ENCODE measurements at regions not wholly inside any gene's neighbourhood (a gene's known extent, or its start where the extent isn't known, plus 50 kb on each side); places are given as distances from the start of the nearest gene placed in this dataset.

DNA sequence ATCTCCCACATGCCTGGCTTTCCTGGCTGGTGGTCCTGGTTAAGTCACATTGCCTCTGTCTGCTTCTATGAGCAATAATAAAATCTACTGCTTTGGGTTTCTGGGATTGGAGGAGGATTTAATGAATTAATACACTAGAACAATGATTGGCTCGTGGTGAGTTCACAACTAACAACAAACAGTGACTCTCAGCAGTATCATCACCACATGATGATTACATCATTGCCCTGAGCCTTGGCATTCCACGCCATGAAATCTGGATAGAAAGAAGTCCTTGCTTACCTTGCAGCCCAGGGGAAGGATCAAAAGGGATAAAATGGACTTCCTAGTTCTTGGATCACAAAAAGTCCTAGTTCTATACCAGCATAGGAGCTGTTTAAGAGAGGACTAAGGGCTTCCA is 1069.0 kb downstream of the VRK1 start:
- H3K27ac ChIP-seq (ENCODE audit: low read depth in 2 of 2, low read length in 1 of 2), result no peak overlapping the region
- H3K4me2 ChIP-seq, result no peak overlapping the region
- H2AFZ ChIP-seq (ENCODE audit: low read depth), result no peak overlapping the region
- H3K4me1 ChIP-seq (ENCODE audit: control insufficient read depth in 1 of 2, insufficient read depth in 2 of 2, low read depth in 1 of 2, low read length in 1 of 2), result no peaks in the 10 kb centered on the region
- 3% methylated on average over 2 of the region's 2 CpGs for WGBS (ENCODE audit: low lambda C conversion rate)
- no peaks in the 10 kb centered on the region for H3F3A ChIP-seq (replicated peaks; ENCODE audit: insufficient read depth)
- ChIA-PET CTCF (no interaction called here), POLR2A (no interaction called here)
- no peak overlapping the region for H3K4me3 ChIP-seq (ENCODE audit: low read depth in 2 of 2, low read length in 1 of 2)
- DNase-seq, result no peak
- H3K9ac ChIP-seq, result no peak overlapping the region
- no peak for TF ChIP-seq GATA2 (CRISPR knock-in tag; IDR thresholded peaks at IDR 0.05)
- no peak for TF ChIP-seq YY1 (IDR thresholded peaks at IDR 0.05; ENCODE audit: low read depth)
- TF ChIP-seq POLR2AphosphoS5 (IDR thresholded peaks at IDR 0.05; ENCODE audit: low read depth, low read length), result no peak
- H3K79me2 ChIP-seq (ENCODE audit: insufficient read depth), result no peaks in the 10 kb centered on the region
- no peaks in the 10 kb centered on the region for H3K27me3 ChIP-seq (ENCODE audit: insufficient read depth)
- H4K20me1 ChIP-seq (ENCODE audit: insufficient read depth), result no peaks in the 10 kb centered on the region
- H3K9me2 ChIP-seq, result no peaks in the 10 kb centered on the region
- no peaks in the 10 kb centered on the region for H3K9me3 ChIP-seq
- no peaks in the 10 kb centered on the region for H3K36me3 ChIP-seq (replicated peaks in 1 of 2; ENCODE audit: control insufficient read depth in 1 of 2, insufficient read depth in 2 of 2, low read length in 1 of 2)

DNA sequence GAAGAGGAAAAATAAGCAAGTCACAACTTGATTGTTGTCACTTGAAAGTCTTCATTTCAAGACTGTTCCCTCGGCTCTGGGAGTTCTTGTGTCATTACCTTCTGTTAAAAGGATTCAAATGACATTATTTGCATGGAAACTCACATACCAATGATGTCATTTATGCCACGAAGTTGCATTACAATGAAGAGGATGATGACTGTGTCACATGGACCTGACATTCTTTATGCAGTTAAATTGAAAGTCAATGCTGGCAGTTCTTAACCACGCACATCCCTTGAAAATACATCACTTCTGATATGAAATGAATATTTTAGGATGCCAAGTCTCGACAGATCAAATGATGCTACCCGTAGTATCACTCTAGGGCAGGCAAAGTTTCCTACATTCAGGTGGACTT is 1069.5 kb downstream of the VRK1 start:
- Histone ChIP-seq H3K79me2 (ENCODE audit: insufficient read depth) (no peaks in the 10 kb centered on the region), H3K4me1 (ENCODE audit: control insufficient read depth in 1 of 2, insufficient read depth in 2 of 2, low read depth in 1 of 2, low read length in 1 of 2) (no peaks in the 10 kb centered on the region), H3F3A (replicated peaks; ENCODE audit: insufficient read depth) (no peaks in the 10 kb centered on the region), H3K4me2 (no peak overlapping the region), H3K9me3 (no peaks in the 10 kb centered on the region), H3K27ac (ENCODE audit: low read depth in 2 of 2, low read length in 1 of 2) (no peak overlapping the region), H3K27me3 (ENCODE audit: insufficient read depth) (no peaks in the 10 kb centered on the region), H3K4me3 (ENCODE audit: low read depth in 2 of 2, low read length in 1 of 2) (no peak overlapping the region), H3K9me2 (no peaks in the 10 kb centered on the region), H4K20me1 (ENCODE audit: insufficient read depth) (no peaks in the 10 kb centered on the region), H2AFZ (ENCODE audit: low read depth) (no peak overlapping the region), H3K9ac (no peak overlapping the region), H3K36me3 (replicated peaks in 1 of 2; ENCODE audit: control insufficient read depth in 1 of 2, insufficient read depth in 2 of 2, low read length in 1 of 2) (no peaks in the 10 kb centered on the region)
- no peak for DNase-seq
- CTCF ChIA-PET, result no interaction called here
- WGBS (ENCODE audit: low lambda C conversion rate), result under 1% methylated on average over 5 of the region's 5 CpGs
- TF ChIP-seq GATA2 (CRISPR knock-in tag; IDR thresholded peaks at IDR 0.05) (no peak), RFX5 (IDR thresholded peaks at IDR 0.05; ENCODE audit: low read length) (no peak), RXRA (IDR thresholded peaks at IDR 0.05; ENCODE audit: borderline replicate concordance, low read depth) (no peak), SMC3 (IDR thresholded peaks at IDR 0.05; ENCODE audit: low read depth, low read length) (no peak), FOSL2 (IDR thresholded peaks at IDR 0.05; ENCODE audit: borderline replicate concordance, low read depth) (no peak), FOXM1 (IDR thresholded peaks at IDR 0.05; ENCODE audit: low read depth) (no peak), SIN3A (IDR thresholded peaks at IDR 0.05; ENCODE audit: borderline replicate concordance, low read depth, low read length) (no peak), YY1 (IDR thresholded peaks at IDR 0.05; ENCODE audit: low read depth) (no peak), EP300 (IDR thresholded peaks at IDR 0.05; ENCODE audit: borderline replicate concordance in 1 of 2, low read depth in 1 of 2, low read length in 1 of 2) (no peak), NFIC (IDR thresholded peaks at IDR 0.05; ENCODE audit: borderline replicate concordance) (no peak), EZH2phosphoT487 (IDR thresholded peaks at IDR 0.05; ENCODE audit: borderline replicate concordance, low read depth) (no peak), TAF1 (IDR thresholded peaks at IDR 0.05; ENCODE audit: borderline replicate concordance, low read depth, low read length) (no peak)
- TF ChIP-seq, protein P1, sequence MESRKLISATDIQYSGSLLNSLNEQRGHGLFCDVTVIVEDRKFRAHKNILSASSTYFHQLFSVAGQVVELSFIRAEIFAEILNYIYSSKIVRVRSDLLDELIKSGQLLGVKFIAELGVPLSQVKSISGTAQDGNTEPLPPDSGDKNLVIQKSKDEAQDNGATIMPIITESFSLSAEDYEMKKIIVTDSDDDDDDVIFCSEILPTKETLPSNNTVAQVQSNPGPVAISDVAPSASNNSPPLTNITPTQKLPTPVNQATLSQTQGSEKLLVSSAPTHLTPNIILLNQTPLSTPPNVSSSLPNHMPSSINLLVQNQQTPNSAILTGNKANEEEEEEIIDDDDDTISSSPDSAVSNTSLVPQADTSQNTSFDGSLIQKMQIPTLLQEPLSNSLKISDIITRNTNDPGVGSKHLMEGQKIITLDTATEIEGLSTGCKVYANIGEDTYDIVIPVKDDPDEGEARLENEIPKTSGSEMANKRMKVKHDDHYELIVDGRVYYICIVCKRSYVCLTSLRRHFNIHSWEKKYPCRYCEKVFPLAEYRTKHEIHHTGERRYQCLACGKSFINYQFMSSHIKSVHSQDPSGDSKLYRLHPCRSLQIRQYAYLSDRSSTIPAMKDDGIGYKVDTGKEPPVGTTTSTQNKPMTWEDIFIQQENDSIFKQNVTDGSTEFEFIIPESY (IDR thresholded peaks at IDR 0.05; ENCODE audit: borderline replicate concordance, low read depth), result no peak
- TF ChIP-seq, protein P2, sequence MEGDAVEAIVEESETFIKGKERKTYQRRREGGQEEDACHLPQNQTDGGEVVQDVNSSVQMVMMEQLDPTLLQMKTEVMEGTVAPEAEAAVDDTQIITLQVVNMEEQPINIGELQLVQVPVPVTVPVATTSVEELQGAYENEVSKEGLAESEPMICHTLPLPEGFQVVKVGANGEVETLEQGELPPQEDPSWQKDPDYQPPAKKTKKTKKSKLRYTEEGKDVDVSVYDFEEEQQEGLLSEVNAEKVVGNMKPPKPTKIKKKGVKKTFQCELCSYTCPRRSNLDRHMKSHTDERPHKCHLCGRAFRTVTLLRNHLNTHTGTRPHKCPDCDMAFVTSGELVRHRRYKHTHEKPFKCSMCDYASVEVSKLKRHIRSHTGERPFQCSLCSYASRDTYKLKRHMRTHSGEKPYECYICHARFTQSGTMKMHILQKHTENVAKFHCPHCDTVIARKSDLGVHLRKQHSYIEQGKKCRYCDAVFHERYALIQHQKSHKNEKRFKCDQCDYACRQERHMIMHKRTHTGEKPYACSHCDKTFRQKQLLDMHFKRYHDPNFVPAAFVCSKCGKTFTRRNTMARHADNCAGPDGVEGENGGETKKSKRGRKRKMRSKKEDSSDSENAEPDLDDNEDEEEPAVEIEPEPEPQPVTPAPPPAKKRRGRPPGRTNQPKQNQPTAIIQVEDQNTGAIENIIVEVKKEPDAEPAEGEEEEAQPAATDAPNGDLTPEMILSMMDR (IDR thresholded peaks at IDR 0.05), result no peak
- TF ChIP-seq, protein P3, sequence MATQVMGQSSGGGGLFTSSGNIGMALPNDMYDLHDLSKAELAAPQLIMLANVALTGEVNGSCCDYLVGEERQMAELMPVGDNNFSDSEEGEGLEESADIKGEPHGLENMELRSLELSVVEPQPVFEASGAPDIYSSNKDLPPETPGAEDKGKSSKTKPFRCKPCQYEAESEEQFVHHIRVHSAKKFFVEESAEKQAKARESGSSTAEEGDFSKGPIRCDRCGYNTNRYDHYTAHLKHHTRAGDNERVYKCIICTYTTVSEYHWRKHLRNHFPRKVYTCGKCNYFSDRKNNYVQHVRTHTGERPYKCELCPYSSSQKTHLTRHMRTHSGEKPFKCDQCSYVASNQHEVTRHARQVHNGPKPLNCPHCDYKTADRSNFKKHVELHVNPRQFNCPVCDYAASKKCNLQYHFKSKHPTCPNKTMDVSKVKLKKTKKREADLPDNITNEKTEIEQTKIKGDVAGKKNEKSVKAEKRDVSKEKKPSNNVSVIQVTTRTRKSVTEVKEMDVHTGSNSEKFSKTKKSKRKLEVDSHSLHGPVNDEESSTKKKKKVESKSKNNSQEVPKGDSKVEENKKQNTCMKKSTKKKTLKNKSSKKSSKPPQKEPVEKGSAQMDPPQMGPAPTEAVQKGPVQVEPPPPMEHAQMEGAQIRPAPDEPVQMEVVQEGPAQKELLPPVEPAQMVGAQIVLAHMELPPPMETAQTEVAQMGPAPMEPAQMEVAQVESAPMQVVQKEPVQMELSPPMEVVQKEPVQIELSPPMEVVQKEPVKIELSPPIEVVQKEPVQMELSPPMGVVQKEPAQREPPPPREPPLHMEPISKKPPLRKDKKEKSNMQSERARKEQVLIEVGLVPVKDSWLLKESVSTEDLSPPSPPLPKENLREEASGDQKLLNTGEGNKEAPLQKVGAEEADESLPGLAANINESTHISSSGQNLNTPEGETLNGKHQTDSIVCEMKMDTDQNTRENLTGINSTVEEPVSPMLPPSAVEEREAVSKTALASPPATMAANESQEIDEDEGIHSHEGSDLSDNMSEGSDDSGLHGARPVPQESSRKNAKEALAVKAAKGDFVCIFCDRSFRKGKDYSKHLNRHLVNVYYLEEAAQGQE (IDR thresholded peaks at IDR 0.05; ENCODE audit: low read depth, low read length), result no peak
- TF ChIP-seq, protein P4, sequence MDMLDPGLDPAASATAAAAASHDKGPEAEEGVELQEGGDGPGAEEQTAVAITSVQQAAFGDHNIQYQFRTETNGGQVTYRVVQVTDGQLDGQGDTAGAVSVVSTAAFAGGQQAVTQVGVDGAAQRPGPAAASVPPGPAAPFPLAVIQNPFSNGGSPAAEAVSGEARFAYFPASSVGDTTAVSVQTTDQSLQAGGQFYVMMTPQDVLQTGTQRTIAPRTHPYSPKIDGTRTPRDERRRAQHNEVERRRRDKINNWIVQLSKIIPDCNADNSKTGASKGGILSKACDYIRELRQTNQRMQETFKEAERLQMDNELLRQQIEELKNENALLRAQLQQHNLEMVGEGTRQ (IDR thresholded peaks at IDR 0.05; ENCODE audit: borderline replicate concordance, low read depth, low read length), result no peak
- POLR2A ChIA-PET, result no interaction called here

Data from SK-N-SH (cell line).